GM03348 (cell line): ENCODE measurements at regions not wholly inside any gene's neighbourhood (a gene's known extent, or its start where the extent isn't known, plus 50 kb on each side); places are given as distances from the start of the nearest gene placed in this dataset.
A peak's percentile ranks its signal among the peaks of the same experiment; 100 is the strongest.
"Not testable (repeated sequence)": the region's sequence is repeated elsewhere in the genome, so short reads cannot be mapped to it uniquely, and the experiment has no call there.

Experiments used
- DNase-seq: peaks from one replicate; pipeline ENCODE4 v3.0.0; 2012; ENCODE audit warnings: low spot score

GRCh38 chr2:95686056-95686825, 94.4 kb downstream of the TRIM43 start:
- DNase-seq = peak; percentile 65

GRCh38 chr2:95687852-95688251, 96.1 kb downstream of the TRIM43 start:
- peak; percentile 63 for DNase-seq

GRCh38 chr2:95691210-95691609, 99.4 kb downstream of the TRIM43 start:
- DNase-seq = not testable (repeated sequence)

- DNase-seq = not testable (repeated sequence)
Observed at GRCh38 chr2:95693071-95693846, 101.5 kb downstream of the TRIM43 start.

- no peak for DNase-seq
Observed at GRCh38 chr2:95695613-95696012, 103.8 kb downstream of the TRIM43 start.

- DNase-seq = no peak
Observed at GRCh38 chr2:95698146-95698545, 106.3 kb downstream of the TRIM43 start.

- DNase-seq = not testable (repeated sequence)
Observed at GRCh38 chr2:95699201-95700184, 107.7 kb downstream of the TRIM43 start.

- DNase-seq = no peak
Observed at GRCh38 chr2:95700519-95700918, 108.7 kb downstream of the TRIM43 start.

GRCh38 chr2:95702471-95702870, 110.7 kb downstream of the TRIM43 start:
- DNase-seq = no peak

GRCh38 chr2:95707161-95707560, 115.4 kb downstream of the TRIM43 start:
- not testable (repeated sequence) for DNase-seq

- no peak for DNase-seq
Observed at GRCh38 chr2:95707837-95708236, 116.0 kb downstream of the TRIM43 start.

GRCh38 chr2:95709831-95710230, 118.0 kb downstream of the TRIM43 start:
- DNase-seq = no peak

GRCh38 chr2:95713470-95714177, 121.8 kb downstream of the TRIM43 start:
- not testable (repeated sequence) for DNase-seq

- not testable (repeated sequence) for DNase-seq
Observed at GRCh38 chr2:95714398-95714797, 122.6 kb downstream of the TRIM43 start.

- no peak for DNase-seq
Observed at GRCh38 chr2:95719473-95720060, 127.8 kb downstream of the TRIM43 start.

GRCh38 chr2:95721726-95722125, 129.9 kb downstream of the TRIM43 start:
- DNase-seq = no peak

GRCh38 chr2:95722131-95722697, 130.4 kb downstream of the TRIM43 start:
- DNase-seq = no peak

GRCh38 chr2:95723627-95724210, 131.9 kb downstream of the TRIM43 start:
- not testable (repeated sequence) for DNase-seq

GRCh38 chr2:95725191-95725590, 133.4 kb downstream of the TRIM43 start:
- DNase-seq = not testable (repeated sequence)

- not testable (repeated sequence) for DNase-seq
Observed at GRCh38 chr2:95725677-95726076, 133.9 kb downstream of the TRIM43 start.
